GM19099 (cell line): ENCODE measurements at regions not wholly inside any gene's neighbourhood (a gene's known extent, or its start where the extent isn't known, plus 50 kb on each side); places are given as distances from the start of the nearest gene placed in this dataset.

ENCODE experiments used
- POLR2A ChIP-seq: IDR thresholded peaks from 3 replicates; pipeline ENCODE4 v1.6.1; 2011; ENCODE audit warnings: low read depth; ENCODE audit not compliant: insufficient read length; ENCODE audit errors: extremely low read depth

GRCh38 chr1:55289042-55289441, 73.9 kb upstream of the USP24 start:
- TF ChIP-seq POLR2A: no peak

- no peak for TF ChIP-seq POLR2A
These were observed 73.1 kb upstream of the USP24 start for GRCh38 chr1:55288245-55288644.

GRCh38 chr1:55287723-55288122, 72.6 kb upstream of the USP24 start:
- no peak for TF ChIP-seq POLR2A

- no peak for TF ChIP-seq POLR2A
These were observed 71.9 kb upstream of the USP24 start for GRCh38 chr1:55286856-55287602.

GRCh38 chr1:55285834-55286233, 70.7 kb upstream of the USP24 start:
- no peak for TF ChIP-seq POLR2A

- no peak for TF ChIP-seq POLR2A
These were observed 69.7 kb upstream of the USP24 start for GRCh38 chr1:55284856-55285255.

- no peak for TF ChIP-seq POLR2A
These were observed 66.9 kb upstream of the USP24 start for GRCh38 chr1:55282058-55282457.

GRCh38 chr1:55280731-55281130, 65.6 kb upstream of the USP24 start:
- no peak for TF ChIP-seq POLR2A

GRCh38 chr1:55279627-55280026, 64.5 kb upstream of the USP24 start:
- no peak for TF ChIP-seq POLR2A

- no peak for TF ChIP-seq POLR2A
These were observed 63.2 kb upstream of the USP24 start for GRCh38 chr1:55278378-55278777.

GRCh38 chr1:55277377-55278130, 62.4 kb upstream of the USP24 start:
- no peak for TF ChIP-seq POLR2A

GRCh38 chr1:55276671-55277376, 61.7 kb upstream of the USP24 start:
- TF ChIP-seq POLR2A: no peak

- TF ChIP-seq POLR2A: no peak
These were observed 60.8 kb upstream of the USP24 start for GRCh38 chr1:55275941-55276341.

- TF ChIP-seq POLR2A: no peak
These were observed 60.1 kb upstream of the USP24 start for GRCh38 chr1:55275151-55275748.

GRCh38 chr1:55272994-55273393, 57.8 kb upstream of the USP24 start:
- no peak for TF ChIP-seq POLR2A
